MV-4-11 (cell line): ENCODE measurements at regions not wholly inside any gene's neighbourhood (a gene's known extent, or its start where the extent isn't known, plus 50 kb on each side); places are given as distances from the start of the nearest gene placed in this dataset.
A peak's percentile ranks its signal among the peaks of the same experiment; 100 is the strongest.

Source experiments
- DNase-seq: peaks from one replicate; lab custom pipeline; 2025; lab: John Stamatoyannopoulos, UW

DNA sequence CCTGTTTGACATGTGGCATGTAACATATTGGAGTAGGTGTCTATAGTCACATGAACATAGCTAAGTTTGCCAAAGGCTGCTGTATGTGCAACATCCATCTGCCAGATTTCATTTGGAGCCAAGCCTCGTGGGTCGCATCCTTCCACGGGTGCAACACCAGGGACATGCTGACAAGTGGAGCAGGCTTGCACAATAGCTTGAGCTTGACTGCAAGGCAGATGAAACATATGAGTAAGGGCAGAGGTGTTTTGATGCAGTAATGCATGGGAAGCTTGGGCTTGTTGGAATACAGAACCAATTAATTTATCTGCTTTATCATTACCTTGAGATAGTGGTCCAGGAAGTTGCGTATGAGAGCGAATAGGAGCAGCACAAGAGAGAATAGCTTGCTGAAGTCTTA lies 74.1 kb upstream of the BTN3A2 start:
- no peak for DNase-seq

DNA sequence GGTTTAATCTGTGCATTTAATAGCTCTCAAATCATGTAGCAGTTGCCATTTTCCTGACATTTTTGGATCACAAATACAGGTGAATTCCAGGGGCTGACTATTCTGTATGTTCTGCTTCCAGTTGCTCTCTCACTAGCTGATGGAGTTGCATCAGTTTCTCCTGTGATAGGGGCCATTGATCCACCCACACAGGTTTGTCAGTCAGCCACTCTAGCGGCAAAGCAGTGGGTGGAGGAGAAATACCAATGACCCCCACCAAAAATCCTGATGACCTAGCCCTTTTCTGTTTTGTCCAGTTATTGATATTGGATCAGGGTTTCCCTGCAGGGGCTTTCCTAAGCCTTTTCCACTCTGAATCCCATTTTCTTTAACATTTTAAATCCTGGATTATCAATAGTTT lies 72.3 kb upstream of the BTN3A2 start:
- no peak for DNase-seq

DNA sequence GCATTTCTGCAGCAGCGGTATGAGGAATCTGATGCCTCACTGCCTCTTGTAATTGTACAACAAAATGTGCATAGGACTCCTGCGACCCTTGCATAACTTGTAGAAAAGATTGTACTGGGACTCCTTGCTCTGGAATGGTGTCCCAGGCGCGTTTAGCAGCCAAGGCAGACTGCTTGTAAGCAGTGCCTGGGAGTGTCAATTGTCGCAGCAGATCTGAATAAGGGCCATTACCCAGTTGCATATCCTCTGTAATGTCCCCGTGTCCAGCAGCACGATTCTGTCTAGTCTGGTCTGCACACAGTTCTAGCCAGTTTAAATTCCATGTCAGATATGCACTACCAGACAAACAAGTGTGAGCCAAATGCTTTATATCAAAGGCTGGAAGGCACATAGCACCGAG lies 70.7 kb upstream of the BTN3A2 start:
- no peak for DNase-seq

DNA sequence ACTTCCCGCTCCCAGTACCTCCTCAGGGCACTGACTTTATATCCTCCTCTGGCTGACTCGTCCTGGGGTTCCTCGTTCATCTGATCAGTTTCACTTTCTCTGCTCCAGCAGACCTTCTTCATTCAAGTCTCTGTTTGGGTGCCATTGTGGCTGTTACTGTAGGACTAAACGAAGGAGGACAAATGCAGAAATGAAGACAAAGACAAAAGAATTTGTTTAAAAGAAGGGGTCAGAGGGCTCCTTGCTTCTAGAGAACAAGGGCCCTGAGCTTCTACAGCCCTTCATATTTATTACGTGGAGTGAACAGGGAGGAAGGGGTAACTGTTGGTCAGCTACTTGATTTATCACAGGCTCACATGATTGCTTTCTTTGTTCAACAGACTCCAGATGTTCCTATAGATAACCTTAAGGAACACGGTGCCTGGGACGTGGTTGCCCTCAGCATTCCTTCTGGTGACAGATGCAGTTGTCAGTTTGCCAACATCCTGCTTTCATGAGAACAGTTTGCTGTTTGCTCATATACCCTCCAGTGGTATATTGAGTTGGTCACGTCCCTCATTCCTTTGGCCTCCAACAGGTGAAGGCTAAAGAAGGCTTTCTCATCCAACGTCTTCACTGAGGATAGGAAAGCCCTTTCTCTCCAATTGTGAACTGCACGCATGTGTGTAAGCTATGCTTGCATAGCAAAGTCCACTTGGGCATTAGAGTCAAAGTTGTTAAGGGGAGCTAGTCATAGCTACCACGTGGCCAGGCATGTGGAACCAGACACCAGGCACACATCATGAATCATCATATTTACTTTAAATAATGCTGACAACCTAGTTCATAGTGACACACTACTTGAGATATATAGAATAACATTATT lies 69.1 kb upstream of the BTN3A2 start:
- peak; percentile 66 for DNase-seq

DNA sequence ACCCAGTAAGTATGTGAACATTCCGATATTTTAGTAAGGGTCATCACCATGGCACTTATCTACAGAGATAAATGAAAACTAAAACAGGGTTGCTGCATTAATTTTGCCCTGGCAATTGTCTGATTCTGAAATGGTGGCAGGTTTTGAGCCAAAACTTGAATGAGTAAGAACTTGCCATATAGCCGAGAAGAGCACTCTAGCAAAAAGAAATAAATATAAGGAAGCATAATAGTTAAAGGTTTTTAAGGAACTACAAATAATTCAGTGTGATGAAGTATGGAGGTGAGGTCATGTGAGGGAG lies 68.5 kb upstream of the BTN3A2 start:
- no peak for DNase-seq

DNA sequence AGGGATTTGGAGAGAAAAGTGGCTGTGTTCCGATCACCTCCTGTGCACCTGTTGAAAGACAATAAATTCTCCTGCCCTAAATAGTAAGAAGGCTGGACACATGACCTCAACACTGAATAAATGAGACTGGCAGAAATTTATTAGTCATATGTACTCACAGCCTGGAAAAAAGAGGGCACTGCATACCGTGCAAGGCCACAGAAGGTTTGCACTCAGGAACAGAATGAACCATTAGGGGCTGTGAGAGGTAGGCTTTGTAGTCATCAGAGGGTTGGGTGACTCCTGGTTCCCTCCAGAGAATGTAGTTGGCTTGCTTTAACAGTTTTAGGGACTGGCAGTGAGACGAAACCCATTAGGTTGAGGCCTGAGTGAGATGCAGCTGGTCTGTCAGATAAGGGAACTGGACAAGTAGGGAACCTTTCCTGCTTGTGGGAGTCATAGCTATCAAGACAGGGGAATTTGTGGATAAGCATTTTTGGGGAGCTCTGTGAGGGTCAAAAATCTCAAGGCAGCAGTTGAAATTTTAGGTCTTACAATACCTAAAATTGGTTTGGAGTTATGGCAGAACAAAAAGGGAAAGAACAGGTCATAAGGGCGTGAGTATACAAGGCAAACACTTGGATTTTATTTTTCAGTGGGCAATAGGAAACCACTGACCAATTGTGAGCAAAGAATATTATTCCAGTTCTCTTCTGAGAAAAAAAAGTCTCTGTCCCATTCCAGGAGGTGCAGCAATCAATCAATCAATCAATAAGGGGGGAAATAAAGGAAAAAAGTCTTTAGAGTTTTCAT lies 67.9 kb upstream of the BTN3A2 start:
- no peak for DNase-seq

DNA sequence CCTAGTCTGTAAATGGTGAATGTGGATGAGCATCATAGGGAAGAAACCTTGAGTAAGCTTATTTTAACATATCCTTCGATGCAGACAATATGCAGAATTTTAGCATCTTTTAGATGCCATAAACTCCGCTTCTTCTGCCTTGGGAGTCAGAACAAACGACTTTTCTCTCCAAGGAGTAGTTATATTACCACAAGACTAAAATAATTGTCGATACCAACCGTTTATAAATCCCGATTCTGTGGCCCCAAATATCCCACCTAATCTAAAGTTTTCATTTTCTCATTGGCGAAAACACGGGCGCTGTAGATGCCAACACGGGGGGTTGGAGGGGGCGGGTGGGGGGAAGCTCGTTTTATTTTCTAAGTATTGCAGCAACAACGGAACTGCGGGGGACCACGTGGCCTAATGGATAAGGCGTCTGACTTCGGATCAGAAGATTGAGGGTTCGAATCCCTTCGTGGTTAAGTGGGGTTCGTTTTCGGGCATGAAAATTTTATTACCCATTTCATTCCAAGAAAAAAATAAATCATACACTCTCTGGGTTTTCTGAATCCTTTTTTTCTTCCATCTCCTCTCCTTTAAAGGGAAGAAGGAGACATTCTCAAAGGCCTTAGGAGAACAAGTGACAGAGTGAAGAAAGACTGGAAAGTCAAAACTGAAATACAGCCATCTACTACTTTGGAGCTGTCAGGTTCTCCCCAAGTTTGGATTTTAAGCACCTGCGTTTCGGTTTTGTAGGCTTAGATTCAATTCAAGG lies 65.5 kb upstream of the BTN3A2 start:
- DNase-seq = no peak

DNA sequence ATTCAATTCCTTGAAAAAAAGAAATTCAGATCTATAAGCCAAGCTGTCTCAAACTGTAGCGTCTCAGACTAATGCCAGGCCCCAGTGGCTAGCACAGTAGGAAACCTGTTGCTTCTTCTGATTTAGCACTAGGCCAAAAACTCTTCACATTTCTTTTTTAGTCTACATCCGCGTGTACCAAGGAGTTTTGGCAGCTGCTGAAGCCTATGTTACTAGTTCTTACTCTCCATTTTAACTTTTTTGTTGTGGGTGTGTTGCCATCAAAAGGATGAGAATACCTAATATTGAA lies 65.0 kb upstream of the BTN3A2 start:
- DNase-seq = no peak

DNA sequence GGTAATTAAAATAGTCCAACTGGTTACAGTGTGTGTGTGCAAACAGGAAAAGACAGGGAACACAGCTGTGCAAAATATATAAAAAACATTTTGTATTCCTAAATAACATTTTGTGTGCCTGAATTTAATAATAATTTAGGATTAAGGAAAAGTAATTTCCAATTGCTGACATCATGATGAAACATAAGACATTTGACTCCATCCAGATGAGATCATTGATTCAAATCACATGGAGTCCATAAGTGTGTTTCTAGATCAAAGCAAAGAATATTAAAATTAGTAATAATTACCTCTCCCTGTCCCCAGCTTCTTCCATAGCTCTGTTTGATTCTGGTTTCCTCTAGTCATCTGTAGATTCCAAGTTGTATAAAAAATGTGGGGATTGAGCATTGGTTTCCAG lies 64.6 kb upstream of the BTN3A2 start:
- DNase-seq = no peak

DNA sequence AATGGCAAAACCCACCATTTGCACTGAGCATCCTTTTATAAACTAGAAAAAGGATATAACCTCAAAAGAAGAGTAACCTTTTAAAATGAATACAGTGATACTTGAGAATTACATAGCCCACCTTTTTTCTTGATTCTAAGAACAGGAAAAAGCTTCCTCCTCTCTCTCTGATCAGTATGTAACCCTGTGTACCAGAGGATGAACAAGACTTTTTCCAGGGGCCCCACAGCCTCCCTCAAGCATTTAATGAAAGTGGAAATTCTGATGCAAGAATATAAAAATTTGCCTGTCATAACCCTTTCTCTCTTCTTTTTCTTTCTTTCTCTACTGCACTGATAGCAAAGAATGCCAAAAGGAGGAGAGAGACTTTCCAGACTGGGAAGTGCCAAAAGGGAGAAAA lies 64.2 kb upstream of the BTN3A2 start:
- no peak for DNase-seq

DNA sequence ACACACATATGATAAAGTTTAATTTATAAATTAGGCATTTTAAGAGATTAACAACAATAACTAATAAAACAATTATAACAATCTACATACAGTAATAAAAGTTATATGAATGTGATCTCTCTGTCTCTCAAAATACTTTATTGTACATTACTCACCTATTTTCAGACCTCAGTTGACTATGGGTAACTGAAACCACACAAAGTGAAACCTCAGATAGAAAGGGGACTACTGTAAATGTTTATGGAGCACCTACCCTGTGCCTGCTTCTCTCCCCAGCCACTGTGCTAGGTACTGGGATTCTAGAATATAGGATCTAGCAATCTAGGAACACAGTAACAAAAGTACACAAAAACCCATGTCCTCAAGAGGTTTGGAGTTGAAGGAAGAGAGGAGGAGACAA lies 63.4 kb upstream of the BTN3A2 start:
- no peak for DNase-seq

DNA sequence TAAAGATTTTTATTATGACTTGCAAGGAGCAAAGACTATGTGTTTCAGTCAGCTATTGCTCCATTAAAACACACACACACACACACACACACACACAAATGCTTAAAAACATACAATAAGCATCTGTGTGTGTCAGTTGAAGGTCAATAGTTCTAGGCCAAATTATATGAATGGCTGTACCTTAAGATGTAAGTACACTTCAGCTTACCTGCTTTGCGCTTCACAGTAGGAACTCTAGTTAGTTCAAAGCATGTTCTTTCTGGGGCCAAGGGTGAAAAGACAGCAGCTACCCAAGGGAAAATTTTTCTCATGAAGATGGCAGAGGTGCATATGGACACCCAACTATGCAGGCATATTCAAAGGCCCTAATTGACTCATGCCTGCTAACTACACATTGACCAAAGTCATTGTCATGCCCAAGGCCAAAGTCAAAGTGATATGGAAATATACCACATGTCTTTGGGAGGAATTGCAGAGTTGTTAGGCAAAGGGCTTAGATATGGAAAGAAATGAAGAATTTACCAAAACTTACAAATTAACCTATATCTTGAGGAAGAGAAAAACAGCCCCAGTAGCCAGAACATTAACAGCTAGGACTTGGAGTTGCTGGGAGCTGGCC lies 61.9 kb upstream of the BTN3A2 start:
- no peak for DNase-seq

DNA sequence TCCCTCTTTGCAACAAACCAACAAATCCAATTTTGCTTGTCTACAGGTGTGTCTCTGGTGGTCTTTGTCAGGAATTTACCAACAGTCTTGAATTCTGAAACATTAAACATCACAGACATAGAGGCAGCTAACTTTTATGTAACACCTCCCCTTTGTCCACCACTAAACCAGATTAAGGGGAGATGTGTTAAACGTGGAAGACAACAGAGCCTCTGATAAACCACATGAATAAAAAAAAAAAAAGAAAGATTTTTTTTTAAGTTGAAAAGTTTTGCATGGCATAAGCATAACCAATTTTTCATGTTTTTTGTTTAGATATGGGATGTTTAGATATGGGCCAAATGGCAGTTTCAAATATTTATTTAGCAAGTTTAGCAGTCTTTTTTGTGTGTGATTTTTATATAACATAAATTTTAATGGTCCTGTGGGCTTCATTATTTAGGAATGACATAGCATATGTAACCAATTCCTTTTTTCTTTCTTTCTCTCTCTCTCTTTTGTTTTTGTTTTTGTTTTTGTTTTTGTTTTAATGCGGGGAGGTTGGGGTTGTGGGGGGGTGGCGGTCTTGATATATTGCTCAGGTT lies 60.7 kb upstream of the BTN3A2 start:
- DNase-seq = no peak

DNA sequence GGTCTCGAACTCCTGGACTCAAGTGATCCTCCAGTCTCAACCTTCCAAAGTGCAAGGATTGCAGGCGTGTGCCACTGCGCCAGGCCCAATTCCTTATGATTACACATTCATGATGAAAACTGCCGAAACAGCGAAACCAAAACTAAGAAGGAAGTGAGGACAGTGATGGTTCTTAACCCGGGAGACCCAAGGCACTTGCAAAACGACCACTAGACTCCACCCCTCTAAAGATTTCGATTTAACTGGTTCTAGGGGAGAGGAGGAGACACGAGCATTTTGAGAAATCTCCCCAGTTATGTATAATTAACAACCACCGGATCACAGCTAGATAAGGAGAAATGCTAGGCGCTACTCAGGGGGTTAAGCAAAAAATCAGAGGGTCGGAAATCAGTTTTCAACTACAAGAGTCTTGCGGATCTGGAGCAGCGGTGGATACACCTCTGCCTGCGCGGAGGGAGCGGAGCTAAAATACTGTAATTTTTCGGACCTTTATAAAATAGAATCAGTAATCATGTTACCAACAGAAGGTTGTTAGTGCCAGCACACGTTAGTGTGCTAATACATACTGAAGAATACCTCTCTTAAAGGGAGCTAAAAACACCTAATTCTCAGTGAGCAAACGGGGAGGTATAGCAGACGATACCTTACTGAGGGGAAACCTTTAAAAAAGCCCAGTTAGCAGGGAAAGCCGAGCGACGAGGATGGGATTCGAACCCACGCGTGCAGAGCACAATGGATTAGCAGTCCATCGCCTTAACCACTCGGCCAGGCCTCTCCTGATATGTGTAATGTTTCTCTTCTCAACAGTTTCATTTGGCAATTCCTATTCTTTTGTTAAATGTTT lies 60.0 kb upstream of the BTN3A2 start:
- DNase-seq = peak; percentile 95

DNA sequence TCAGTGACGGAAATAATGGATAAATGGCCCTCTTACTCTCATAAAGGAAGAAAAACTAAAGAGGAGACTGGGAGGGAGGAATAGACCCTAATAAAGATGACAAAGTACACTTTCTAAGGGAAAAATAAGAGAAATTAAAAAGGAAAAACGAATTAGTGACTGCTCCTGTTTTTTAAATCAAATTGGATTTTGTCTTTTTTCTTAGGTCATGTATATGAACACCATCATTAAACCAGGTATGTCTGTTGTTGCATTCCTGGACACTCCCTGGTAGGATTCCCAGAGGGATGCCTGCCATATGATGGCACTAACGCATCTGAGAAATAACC lies 59.4 kb upstream of the BTN3A2 start:
- no peak for DNase-seq

DNA sequence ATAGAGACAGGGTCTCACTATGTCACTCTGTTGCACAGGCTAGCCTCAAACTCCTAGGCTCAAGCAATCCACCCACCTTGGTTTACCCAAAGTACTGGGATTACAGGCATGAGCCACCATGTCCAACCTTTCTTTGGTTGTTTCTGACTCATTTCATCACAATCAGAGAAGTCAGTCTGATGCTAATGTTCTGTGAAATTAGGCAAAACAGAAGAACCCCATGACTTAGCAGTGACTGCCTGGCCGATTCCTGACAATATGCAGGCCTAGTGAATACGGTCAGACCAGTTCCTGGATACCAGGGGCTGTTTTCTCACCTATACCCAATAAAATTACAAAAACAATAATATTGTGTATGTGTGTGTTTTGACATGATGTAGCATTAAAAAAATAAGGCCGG lies 58.8 kb upstream of the BTN3A2 start:
- no peak for DNase-seq

DNA sequence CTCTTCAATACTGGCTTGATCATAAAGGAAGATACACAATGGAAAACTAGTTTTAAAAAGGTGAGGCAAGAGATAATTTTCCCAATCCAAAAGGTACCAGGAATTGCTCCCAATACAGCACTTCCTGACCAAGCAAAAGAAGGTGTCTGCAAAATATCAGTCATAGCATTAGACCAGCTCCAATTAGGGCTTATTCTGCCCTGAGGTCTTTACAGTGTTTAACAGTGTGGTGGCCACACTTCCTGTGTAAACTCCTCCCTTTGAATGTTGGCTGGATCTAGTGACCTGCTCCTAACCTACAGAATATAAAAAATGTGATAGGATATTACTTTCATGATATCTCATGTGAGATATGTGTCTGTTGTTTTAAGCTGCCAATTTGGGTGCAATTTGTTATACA lies 57.1 kb upstream of the BTN3A2 start:
- no peak for DNase-seq

DNA sequence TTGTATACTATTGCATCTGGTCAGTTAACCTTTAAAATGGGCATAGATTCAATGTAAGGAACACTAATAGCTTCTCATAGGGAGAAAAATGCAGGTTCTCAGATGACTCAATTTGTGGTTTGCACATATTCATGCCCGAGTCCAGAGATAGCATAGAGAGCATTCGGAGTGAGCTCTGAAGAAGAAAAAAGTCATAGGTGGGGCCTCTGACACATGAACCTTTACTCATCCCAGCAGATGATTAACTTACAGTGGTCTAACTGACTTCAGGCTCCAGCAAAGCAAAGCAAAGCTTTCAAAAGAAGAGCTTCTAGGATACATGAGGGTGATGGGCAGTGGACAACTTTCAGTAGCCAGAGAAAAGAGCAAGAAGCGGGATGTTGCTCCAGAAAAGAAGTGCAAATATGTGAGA lies 55.3 kb upstream of the BTN3A2 start:
- DNase-seq = no peak

DNA sequence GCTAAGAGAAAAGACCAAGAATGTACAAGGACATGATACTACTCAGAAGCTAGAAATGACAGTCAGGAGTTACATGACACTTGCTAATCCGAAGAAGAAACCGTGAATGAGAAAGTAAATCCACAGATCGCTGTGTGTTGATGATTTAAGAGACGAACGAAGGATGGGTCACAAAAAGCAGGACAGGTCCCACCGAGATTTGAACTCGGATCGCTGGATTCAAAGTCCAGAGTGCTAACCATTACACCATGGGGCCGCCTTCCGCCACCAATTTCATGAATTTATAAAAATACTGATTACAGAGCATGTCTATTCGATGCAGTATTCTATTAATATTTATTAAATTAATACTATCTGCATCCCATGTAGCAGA lies 54.0 kb upstream of the BTN3A2 start:
- DNase-seq = peak; percentile 44

DNA sequence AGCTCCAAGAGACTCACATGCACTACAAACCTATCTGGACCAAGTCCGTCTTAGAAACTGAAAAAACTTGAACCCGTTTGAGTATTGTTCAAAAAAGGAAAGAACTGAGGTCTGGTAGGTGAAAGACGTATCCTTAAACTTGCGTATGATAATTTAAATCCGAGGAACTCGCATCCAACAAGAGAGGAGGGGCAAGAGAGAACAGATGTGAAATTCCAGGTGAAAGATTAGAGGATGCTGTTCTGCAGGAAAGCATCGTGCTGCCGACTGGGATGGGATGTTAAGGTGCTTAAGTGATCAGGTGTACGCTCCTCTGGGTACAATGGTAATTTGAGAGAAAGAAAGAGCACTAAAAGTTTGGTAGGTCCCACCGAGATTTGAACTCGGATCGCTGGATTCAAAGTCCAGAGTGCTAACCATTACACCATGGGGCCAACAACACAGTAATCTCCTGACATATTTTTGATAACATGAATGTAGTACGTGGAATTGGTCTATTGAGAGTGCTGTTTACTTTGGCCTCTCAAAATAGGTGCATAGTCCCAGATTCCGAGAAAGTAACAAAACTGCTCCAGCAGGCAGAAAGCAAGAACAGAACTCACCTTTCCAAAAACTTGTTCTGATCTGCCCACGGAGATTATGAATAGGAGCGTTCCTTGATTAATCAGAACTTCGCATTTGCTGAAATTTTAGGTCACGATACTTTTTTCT lies 53.5 kb upstream of the BTN3A2 start:
- peak; percentile 73 for DNase-seq

DNA sequence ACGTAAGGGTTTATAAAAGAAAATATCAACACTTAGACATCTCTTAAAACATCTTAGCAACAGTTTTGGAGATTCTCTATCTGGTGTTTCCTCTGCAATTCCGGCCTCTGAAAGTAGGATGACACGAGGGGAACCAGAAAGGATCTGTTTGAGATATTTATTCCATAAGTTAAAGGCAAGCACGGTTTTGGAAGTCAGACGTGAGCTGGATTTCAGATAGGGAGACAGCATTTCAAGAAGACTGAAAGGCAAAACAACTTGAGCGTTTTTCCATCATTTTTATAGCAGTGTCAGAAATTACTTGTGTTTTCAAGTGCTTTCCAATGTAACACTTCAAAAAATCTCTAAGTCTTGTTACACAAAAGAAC lies 52.9 kb upstream of the BTN3A2 start:
- DNase-seq = no peak
